ENCODE measurements at regions not wholly inside any gene's neighbourhood (a gene's known extent, or its start where the extent isn't known, plus 50 kb on each side); places are given as distances from the start of the nearest gene placed in this dataset.
A peak's percentile ranks its signal among the peaks of the same experiment; 100 is the strongest.
"Not testable (repeated sequence)": the region's sequence is repeated elsewhere in the genome, so short reads cannot be mapped to it uniquely, and the experiment has no call there.

- no peak for DNase-seq (ENCODE audit: low read depth)
Measured at GRCh38 chr3:178099274-178099673, 437.0 kb upstream of the KCNMB2 start.

GRCh38 chr3:178099862-178100261, 436.4 kb upstream of the KCNMB2 start:
- no peak for DNase-seq (ENCODE audit: low read depth)

- DNase-seq (ENCODE audit: low read depth): no peak
Measured at GRCh38 chr3:178100908-178101307, 435.3 kb upstream of the KCNMB2 start.

GRCh38 chr3:178103140-178103539, 433.1 kb upstream of the KCNMB2 start:
- no peak for DNase-seq (ENCODE audit: low read depth)

- DNase-seq (ENCODE audit: low read depth): no peak
Measured at GRCh38 chr3:178107804-178108203, 428.4 kb upstream of the KCNMB2 start.

DNA sequence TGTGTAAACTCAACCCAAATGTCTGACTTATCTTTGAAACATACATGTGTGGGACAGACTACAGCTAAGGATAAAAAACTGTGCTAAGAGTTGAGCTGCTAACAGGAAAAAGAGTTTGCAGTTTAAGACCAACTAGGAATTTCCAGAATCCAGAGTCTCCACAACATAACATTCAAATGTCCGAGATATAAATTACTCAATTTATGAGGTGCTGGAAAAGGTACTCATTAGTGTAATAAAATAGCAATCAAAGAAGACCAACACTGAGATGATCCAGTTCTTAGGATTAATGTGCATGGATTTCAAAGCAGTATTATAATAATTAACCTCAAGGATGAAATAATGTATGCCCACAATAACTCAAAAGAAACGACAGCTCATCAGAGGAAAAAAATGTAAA, 426.5 kb upstream of the KCNMB2 start:
- DNase-seq (ENCODE audit: low read depth): no peak

- DNase-seq (ENCODE audit: low read depth): no peak
Measured at GRCh38 chr3:178112134-178112533, 424.1 kb upstream of the KCNMB2 start.

DNA sequence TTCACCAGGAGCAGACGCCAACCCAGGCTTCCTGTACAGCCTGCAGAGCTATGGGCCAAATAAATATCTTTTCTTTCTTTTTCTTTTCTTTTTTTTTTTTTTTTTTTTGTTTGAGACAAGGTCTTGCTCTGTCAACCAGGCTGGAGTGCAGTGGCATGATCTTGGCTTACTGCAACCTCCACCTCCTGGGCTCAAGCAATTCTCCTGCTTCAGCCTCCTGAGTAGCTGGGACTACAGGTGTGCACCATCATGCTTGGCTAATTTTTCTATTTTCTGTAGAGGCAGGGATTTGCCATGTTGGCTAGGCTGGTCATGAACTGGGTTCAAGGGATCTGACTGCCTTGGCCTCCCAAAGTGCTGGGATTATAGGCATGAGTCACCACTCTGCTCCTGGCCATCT, 423.7 kb upstream of the KCNMB2 start:
- not testable (repeated sequence) for DNase-seq (ENCODE audit: low read depth)

GRCh38 chr3:178117641-178118040, 418.6 kb upstream of the KCNMB2 start:
- peak; percentile 18 for DNase-seq (ENCODE audit: low read depth)

GRCh38 chr3:178119608-178120295, 416.5 kb upstream of the KCNMB2 start:
- peak; percentile 89 for DNase-seq (ENCODE audit: low read depth)

DNA sequence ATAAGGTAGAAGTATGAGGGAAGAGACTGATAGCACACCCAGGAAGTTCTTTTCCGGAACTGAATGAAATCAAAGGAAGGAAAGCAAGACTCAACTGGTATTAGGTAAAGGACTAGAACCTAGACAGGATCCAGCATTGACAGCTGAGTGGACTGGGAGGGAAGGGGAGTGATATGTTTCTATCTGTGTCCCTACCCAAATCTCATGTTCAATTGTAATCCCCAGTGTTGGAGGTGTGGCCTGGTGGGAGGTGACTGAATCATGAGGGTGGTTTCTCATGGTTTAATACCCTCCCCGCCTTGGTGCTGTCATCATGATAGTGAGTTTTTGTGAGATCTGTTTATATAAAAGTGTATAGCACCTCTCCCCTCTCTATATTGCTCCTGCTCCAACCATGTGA, 415.9 kb upstream of the KCNMB2 start:
- DNase-seq (ENCODE audit: low read depth): peak; percentile 8

GRCh38 chr3:178126686-178127085, 409.6 kb upstream of the KCNMB2 start:
- no peak for DNase-seq (ENCODE audit: low read depth)

- no peak for DNase-seq (ENCODE audit: low read depth)
Measured at GRCh38 chr3:178127221-178127620, 409.0 kb upstream of the KCNMB2 start.

DNA sequence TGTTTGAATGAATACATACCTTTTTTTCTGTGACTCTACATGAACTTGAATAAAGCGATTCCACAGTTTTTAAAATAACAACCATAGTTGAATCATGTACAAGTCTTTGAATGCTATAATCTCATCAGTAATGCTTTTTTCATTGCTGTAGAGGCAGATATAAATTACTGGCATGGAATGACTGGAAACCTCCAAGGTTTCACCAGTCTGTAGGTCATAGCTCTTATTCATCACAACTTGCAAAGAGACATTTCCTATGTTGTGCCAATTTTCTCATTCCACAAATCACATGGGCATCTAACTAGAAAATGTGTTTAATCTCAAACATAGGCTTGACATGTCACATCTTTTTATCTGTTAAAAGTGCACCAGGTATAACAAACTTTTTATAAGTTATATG, 407.1 kb upstream of the KCNMB2 start:
- DNase-seq (ENCODE audit: low read depth): peak; percentile 50

DNA sequence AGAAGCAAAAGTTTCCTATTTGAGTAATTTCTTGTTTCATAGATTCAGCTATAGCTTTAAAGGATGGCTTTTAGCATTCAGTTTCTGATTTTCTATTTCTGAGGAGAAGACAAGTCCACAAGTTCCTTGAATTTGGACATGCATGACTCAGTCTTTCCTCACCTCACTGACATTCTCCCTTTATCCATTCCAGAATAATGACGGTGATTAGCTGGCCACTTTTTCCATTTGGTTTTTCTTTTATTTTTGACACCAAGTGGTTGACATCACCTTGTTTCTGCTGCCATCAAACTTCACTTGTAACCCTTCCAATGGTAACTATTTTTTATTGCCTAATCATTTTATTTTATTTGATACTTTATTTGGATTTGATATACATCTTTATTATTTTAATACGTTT, 404.4 kb upstream of the KCNMB2 start:
- DNase-seq (ENCODE audit: low read depth): peak; percentile 23

DNA sequence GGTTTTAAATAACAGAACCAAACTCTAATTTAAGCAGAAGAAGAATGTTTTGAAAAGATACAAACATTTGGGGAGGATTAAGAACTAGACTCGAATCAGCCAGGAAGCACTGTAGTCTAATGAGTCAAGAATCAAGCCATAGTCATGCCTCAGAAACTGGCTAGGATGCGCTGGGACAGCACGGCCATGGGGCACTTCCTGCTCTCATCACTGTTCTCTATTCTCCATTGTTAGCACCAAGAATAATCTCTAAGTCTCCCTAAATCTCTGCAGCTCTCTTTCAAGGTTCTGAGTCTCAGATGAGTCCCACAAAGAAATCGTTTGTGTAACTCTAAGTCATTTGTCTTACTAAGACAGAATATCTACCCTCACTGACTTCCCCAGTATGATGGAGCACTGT, 399.0 kb upstream of the KCNMB2 start:
- DNase-seq (ENCODE audit: low read depth): no peak

DNA sequence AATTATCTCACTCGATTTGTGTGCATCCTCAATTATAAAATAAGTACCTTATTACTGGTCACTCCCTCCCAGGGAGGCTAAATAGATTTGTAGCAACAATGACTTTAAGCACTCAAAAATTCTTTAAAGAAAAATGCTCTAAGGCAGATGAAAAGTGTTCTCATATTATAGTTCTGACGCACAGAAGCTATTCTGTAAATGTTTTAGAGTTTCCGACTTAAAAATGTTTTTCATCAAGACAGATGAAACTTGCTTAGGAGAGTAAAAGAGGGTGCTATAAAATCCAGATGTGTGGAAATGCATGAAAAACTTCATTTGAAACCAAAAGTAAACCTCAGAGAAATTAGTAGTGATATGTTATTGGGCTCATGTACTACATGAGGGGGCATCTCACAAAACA, 398.4 kb upstream of the KCNMB2 start:
- DNase-seq (ENCODE audit: low read depth): no peak

- no peak for DNase-seq (ENCODE audit: low read depth)
Measured at GRCh38 chr3:178139116-178139515, 397.1 kb upstream of the KCNMB2 start.

DNA sequence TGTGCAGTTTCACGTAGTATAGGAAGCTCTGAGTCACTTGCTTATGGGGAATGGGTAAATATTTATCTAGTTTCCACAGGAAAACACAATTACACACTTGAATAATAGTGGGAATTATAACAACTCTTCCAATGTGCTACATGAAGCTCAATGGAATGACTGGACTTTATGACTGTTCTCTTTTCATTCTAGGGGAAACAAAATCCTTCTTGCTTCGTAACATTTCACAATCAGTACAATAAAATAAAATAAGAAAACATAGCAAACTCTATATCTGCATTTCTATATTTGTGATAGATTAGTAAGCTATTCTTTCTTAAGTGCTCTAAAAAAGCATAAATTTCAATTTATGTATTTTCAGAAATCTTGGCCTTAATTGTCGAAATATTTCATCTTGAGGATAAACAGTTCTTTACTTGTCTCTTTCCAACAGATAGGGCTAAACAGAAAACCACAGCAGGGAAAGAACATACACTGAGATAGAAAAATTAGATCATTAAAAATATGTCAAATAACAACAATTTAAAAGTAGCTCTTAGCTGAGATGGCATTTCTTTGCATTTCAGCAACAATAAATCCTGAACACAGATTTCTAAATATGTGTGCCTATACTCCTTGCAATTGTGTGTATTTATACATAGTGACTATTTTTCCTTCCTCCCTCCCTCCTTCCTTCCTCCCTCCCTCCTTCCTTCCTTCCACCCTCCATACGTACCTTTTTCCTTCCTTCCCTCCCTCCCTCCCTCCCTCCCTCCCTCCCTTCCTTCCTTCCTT, 395.5 kb upstream of the KCNMB2 start:
- peak; percentile 92 for DNase-seq (ENCODE audit: low read depth)

DNA sequence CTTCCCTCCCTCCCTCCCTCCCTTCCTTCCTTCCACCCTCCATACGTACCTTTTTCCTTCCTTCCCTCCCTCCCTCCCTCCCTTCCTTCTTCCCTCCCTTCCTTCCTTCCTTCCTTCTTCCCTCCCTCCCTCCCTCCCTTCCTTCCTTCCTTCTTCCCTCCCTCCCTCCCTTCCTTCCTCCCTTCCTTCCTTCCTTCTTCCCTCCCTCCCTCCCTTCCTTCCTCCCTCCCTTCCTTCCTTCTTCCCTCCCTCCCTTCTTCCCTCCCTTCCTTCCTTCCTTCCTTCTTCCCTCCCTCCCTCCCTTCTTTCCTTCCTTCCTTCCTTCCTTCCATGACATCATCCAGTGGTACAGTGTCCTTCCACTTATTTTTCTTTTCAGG, 394.9 kb upstream of the KCNMB2 start:
- not testable (repeated sequence) for DNase-seq (ENCODE audit: low read depth)

DNA sequence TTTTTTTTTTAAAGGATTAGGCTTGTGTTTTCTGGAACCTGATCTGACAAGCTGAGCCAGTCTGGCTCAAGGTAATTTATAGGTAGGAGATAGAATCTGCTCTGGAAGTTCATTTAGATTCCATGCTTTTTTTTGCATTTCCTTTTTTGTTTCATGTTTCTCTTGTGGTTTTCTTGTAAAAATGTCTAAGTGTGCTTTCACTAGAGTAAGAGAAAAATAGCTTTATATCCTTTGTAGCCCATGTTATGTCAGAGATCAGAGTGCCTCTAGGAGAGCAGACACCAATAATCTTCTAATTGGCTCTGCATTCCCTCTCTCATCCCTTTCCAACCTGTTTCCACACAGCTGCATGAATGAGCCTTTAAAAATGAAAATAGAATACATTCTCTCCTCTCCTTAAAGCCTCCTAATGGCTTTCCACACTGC, 389.8 kb upstream of the KCNMB2 start:
- DNase-seq (ENCODE audit: low read depth): peak; percentile 16

- no peak for DNase-seq (ENCODE audit: low read depth)
Measured at GRCh38 chr3:178147001-178147400, 389.2 kb upstream of the KCNMB2 start.

DNA sequence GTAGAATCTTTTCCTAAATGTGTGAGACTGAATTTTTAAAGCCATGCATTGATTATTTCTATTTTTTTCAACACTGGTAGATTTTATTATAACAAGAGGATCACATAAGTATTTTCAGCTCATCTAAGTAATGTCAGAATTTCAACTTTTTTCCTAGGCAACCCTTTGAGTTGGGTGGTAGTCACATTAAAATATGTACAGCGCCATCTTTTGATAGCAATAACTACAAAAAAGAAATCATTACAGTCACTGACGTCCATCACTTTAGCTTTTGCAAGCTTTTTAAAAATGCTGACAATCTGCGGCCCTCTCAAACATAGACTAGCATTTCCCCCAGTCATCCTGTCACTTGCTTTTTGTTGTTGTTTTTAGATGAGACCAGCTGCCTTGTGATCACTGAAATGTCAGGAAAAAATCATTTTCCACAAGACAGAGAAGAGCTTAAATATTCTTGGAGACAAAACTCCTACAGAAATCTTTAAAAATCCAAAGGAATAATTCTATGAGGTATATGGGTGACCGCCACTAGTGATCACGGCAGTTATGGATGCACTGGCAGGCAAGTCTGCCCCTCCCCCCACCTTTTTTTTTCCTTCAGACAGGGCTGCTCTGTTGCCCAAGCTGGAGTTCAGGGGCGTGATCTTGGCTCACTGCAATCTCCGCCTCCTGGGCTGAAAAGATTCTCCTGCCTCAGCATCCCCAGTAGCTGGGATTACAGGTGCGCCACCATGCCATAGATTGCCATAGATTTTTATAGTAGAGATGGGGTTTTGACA, 384.0 kb upstream of the KCNMB2 start:
- DNase-seq (ENCODE audit: low read depth): no peak

Measured in amniotic epithelial cell (primary cell).